Adipocyte (in vitro differentiated cells): ENCODE measurements at regions not wholly inside any gene's neighbourhood (a gene's known extent, or its start where the extent isn't known, plus 50 kb on each side); places are given as distances from the start of the nearest gene placed in this dataset.
"Not testable (repeated sequence)": the region's sequence is repeated elsewhere in the genome, so short reads cannot be mapped to it uniquely, and the experiment has no call there.

Experiments
- DNase-seq: peaks from one replicate; pipeline ENCODE4 v3.0.0-alpha.2; 2015; ENCODE audit warnings: low read depth
- H3K27me3 ChIP-seq: replicated peaks from 2 replicates; pipeline ENCODE4 v1.7.0; 2013; ENCODE audit warnings: mild to moderate bottlenecking, low read length, moderate library complexity; ENCODE audit not compliant: control insufficient read depth, insufficient read depth
- H3K36me3 ChIP-seq: 2 replicates; pipeline ENCODE4 v1.7.0; 2013; ENCODE audit warnings: low read length, mild to moderate bottlenecking, moderate library complexity; ENCODE audit not compliant: control insufficient read depth, insufficient read depth, severe bottlenecking
- H3K4me1 ChIP-seq: 2 replicates; pipeline ENCODE4 v1.7.0; 2013; ENCODE audit warnings: mild to moderate bottlenecking, low read length, moderate library complexity; ENCODE audit not compliant: control insufficient read depth, insufficient read depth
- H3K4me3 ChIP-seq: 2 replicates; pipeline ENCODE4 v1.7.0; 2013; ENCODE audit warnings: mild to moderate bottlenecking, low read length, moderate library complexity
- H3K9ac ChIP-seq: 2 replicates; pipeline ENCODE4 v1.7.0; 2013; ENCODE audit warnings: mild to moderate bottlenecking, low read length, moderate library complexity
- H3K9me3 ChIP-seq: 2 replicates; pipeline ENCODE4 v1.7.0; 2013; ENCODE audit warnings: mild to moderate bottlenecking, low read length, moderate library complexity; ENCODE audit not compliant: control insufficient read depth

GRCh38 chr10:23595278-23595677 is 156.4 kb downstream of the OTUD1 start:
- not testable (repeated sequence) for DNase-seq, H3K9me3 ChIP-seq, H3K36me3 ChIP-seq, H3K4me3 ChIP-seq, H3K9ac ChIP-seq, H3K27me3 ChIP-seq, H3K4me1 ChIP-seq

- no peak overlapping the region for H3K9ac ChIP-seq
- no peak for DNase-seq
- no peaks in the 10 kb centered on the region for H3K27me3 ChIP-seq
- H3K36me3 ChIP-seq, result no peaks in the 10 kb centered on the region
- no peaks in the 10 kb centered on the region for H3K9me3 ChIP-seq
- peaks cover 39% of the 10 kb centered on the region for H3K4me1 ChIP-seq
- H3K4me3 ChIP-seq, result no peak overlapping the region
Measured at GRCh38 chr10:23604613-23605012, 165.7 kb downstream of the OTUD1 start.

DNA sequence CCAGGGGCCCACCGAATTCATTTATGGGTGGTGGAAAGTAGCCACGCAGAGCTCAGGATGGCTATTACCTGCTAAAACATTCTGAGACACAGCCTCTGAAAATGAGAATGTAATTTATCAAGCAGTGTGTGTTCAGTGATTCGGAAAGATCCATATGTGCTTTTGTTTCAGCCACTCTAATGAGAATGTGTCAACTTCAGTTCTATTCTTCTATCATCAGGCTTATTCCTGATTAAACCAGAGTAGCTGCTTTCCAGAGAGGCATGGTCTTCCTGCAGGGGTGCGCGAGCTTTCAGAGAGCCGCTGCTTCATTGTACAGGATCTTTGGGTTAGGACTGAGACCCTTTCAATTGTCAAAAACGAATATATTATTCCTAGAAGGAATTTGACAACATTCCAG is 167.6 kb downstream of the OTUD1 start:
- Histone ChIP-seq H3K4me1 (peaks cover 57% of the 10 kb centered on the region), H3K27me3 (no peaks in the 10 kb centered on the region), H3K36me3 (no peaks in the 10 kb centered on the region), H3K4me3 (no peak overlapping the region), H3K9ac (peak overlapping the region; percentile 18), H3K9me3 (no peaks in the 10 kb centered on the region)
- DNase-seq, result no peak

GRCh38 chr10:23608926-23609325 is 170.1 kb downstream of the OTUD1 start:
- H3K4me3 ChIP-seq, result no peak overlapping the region
- no peaks in the 10 kb centered on the region for H3K36me3 ChIP-seq
- no peak overlapping the region for H3K9ac ChIP-seq
- no peaks in the 10 kb centered on the region for H3K9me3 ChIP-seq
- H3K27me3 ChIP-seq, result no peaks in the 10 kb centered on the region
- H3K4me1 ChIP-seq, result peaks cover 66% of the 10 kb centered on the region
- DNase-seq, result no peak

- H3K4me1 ChIP-seq, result peaks cover 60% of the 10 kb centered on the region
- H3K4me3 ChIP-seq, result peak overlapping the region; percentile 23
- H3K9ac ChIP-seq, result peak overlapping the region; percentile 82
- no peaks in the 10 kb centered on the region for H3K27me3 ChIP-seq
- no peaks in the 10 kb centered on the region for H3K9me3 ChIP-seq
- no peak for DNase-seq
- no peaks in the 10 kb centered on the region for H3K36me3 ChIP-seq
Measured at GRCh38 chr10:23610626-23611307, 171.9 kb downstream of the OTUD1 start.

DNA sequence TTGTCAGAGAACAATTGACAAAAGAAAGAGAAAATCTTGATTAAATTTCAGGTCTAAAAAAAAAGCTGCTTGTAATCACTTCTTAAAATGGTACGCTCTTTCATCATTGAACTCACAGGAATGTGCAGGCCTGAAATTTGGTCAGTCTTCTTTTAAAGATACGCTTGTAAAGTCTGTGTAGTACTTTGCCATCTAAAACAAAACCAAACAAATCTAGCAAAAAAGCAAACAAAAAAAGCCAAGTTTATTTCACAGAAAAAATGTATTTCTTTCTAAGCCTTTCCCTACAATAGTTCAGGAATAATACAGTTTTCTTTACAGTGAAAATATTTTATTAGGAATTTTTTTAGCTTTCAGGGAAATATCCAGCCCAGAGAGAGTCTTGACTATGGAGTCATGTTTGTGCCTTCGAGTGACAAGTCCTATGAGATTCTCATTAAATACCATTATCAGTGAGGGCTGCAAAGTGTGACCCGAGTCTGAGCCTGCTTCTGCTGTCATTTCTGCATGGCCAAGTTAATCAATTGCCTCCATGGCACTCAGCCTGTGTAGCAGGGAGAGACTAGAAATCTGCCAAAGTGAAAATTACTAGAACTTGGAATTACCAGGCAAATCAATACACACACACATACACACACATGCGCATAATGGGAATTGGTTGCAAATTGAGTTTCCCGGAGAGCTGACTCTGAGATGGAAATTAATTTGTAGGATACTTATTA is 172.6 kb downstream of the OTUD1 start:
- H3K36me3 ChIP-seq, result no peaks in the 10 kb centered on the region
- peak overlapping the region; percentile 82 for H3K9ac ChIP-seq
- no peaks in the 10 kb centered on the region for H3K9me3 ChIP-seq
- peaks cover 53% of the 10 kb centered on the region for H3K4me1 ChIP-seq
- H3K27me3 ChIP-seq, result no peaks in the 10 kb centered on the region
- H3K4me3 ChIP-seq, result no peak overlapping the region
- no peak for DNase-seq

GRCh38 chr10:23613900-23614299 is 175.0 kb downstream of the OTUD1 start:
- DNase-seq, result no peak
- no peaks in the 10 kb centered on the region for H3K36me3 ChIP-seq
- no peaks in the 10 kb centered on the region for H3K9me3 ChIP-seq
- peaks cover 41% of the 10 kb centered on the region for H3K4me1 ChIP-seq
- H3K4me3 ChIP-seq, result no peak overlapping the region
- no peak overlapping the region for H3K9ac ChIP-seq
- no peaks in the 10 kb centered on the region for H3K27me3 ChIP-seq

DNA sequence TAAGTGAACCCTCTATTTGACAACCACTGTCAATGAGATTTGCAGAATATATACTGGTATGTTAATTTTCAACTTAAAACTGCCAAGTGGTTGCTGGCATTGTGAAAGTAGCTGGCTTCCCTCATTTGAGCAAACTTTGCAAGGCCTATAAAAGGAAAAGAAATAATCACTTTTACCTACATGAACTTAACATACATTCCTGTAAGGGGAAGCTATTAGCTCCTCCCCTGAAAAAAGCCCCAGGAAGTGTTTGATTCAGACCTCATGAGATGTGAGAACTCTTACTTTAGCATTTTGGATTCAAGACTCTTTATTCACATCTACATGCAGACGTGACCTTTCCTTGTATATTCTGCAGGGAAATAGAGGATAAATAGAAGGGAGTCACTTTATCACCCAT is 175.6 kb downstream of the OTUD1 start:
- H3K27me3 ChIP-seq, result no peaks in the 10 kb centered on the region
- H3K4me1 ChIP-seq, result peaks cover 36% of the 10 kb centered on the region
- no peak overlapping the region for H3K9ac ChIP-seq
- no peak overlapping the region for H3K4me3 ChIP-seq
- H3K36me3 ChIP-seq, result no peaks in the 10 kb centered on the region
- no peak for DNase-seq
- H3K9me3 ChIP-seq, result no peaks in the 10 kb centered on the region

- peaks cover 11% of the 10 kb centered on the region for H3K4me1 ChIP-seq
- peaks cover 13% of the 10 kb centered on the region for H3K9me3 ChIP-seq
- no peaks in the 10 kb centered on the region for H3K27me3 ChIP-seq
- H3K4me3 ChIP-seq, result peak overlapping the region; percentile 31
- peak overlapping the region; percentile 29 for H3K9ac ChIP-seq
- H3K36me3 ChIP-seq, result no peaks in the 10 kb centered on the region
- DNase-seq, result no peak
Measured at GRCh38 chr10:23630376-23630775, 191.5 kb downstream of the OTUD1 start.

GRCh38 chr10:23630885-23631284 is 192.0 kb downstream of the OTUD1 start:
- H3K4me3 ChIP-seq, result peak overlapping the region; percentile 31
- H3K9me3 ChIP-seq, result peaks cover 13% of the 10 kb centered on the region
- H3K4me1 ChIP-seq, result peaks cover 11% of the 10 kb centered on the region
- peak overlapping the region; percentile 29 for H3K9ac ChIP-seq
- no peak for DNase-seq
- H3K27me3 ChIP-seq, result no peaks in the 10 kb centered on the region
- H3K36me3 ChIP-seq, result no peaks in the 10 kb centered on the region

DNA sequence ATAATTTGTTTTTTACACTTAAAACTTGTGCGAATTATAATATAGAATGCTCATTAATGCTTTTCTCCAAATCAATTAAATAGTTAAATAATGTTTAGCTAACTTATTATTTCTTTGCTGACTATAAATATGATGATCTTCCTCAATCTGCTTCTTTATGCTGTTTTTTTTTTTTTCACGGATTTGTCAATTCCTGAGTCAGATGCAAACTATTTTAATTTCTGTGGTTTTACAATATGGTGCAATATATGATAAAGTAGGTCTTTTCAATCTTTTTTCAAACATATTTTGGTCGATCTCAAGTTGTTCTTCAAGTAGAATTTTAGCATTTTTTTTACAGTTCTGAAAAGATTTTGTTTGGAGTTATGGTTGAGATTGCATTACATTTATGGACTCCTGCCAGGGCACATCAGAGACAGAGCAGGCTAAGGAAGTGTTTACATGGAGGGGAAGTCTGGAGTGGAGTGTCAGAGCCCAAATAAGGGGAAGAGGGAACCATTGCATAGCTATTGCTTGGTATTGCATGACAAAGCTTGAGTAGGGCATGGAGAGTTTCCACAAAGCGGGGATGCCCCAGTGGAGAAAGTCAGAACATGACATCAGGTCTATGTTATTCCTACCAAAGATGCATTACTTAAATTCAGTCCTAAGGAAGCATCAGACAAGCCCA is 204.4 kb downstream of the OTUD1 start:
- H3K36me3 ChIP-seq, result no peaks in the 10 kb centered on the region
- no peak overlapping the region for H3K4me3 ChIP-seq
- no peaks in the 10 kb centered on the region for H3K27me3 ChIP-seq
- no peak for DNase-seq
- peaks cover 8% of the 10 kb centered on the region for H3K4me1 ChIP-seq
- peaks cover 13% of the 10 kb centered on the region for H3K9me3 ChIP-seq
- H3K9ac ChIP-seq, result peak overlapping the region; percentile 3
